ENCODE measurements at regions not wholly inside any gene's neighbourhood (a gene's known extent, or its start where the extent isn't known, plus 50 kb on each side); places are given as distances from the start of the nearest gene placed in this dataset.
"Not testable (repeated sequence)": the region's sequence is repeated elsewhere in the genome, so short reads cannot be mapped to it uniquely, and the experiment has no call there.

DNA sequence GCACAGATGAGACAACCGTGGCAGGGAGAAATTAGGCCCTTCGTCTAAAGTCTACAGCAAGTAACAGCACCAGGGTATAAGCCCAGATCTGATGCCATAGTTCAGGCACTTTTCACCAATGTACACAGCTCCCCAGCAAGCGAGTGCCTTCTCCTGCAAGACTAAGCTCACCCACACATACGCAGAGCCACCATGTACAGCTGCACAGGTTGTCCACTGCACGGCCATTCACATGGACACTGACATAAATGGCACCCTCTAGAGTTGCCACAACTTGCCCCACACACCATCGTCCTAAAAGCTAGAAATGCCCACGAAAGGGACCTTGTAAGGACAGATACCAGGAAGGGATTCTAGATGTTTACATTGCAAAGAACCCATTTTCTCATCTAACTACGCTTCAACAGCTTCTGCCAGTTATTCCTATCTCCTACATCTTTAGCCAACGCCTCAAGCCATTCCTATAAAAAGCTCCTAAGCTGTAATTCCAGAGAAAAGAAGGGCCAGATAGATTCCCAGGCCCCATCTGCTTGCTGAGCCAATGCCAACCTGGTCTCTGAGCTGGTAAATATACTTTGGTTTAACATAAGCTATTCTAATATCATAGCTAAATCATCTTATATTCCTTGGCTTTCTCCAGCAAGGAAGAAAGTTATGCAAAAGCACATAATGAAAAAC, 174.0 kb upstream of the KAZN start:
- Histone ChIP-seq H3K79me2 (no peaks in the 10 kb centered on the region), H3K4me3 (ENCODE audit: low read depth, low read length) (no peak overlapping the region), H3K9me3 (ENCODE audit: control insufficient read depth, low read length) (no peaks in the 10 kb centered on the region), H3K9ac (no peak overlapping the region), H3K27ac (no peak overlapping the region), H2AFZ (no peak overlapping the region), H3K36me3 (ENCODE audit: control insufficient read depth, insufficient read depth, low read length) (no peaks in the 10 kb centered on the region), H3K4me2 (ENCODE audit: low read length) (no peak overlapping the region), H3K4me1 (no peaks in the 10 kb centered on the region), H3K27me3 (ENCODE audit: control insufficient read depth, insufficient read depth, low read length) (no peaks in the 10 kb centered on the region)
- TF ChIP-seq, protein P1, sequence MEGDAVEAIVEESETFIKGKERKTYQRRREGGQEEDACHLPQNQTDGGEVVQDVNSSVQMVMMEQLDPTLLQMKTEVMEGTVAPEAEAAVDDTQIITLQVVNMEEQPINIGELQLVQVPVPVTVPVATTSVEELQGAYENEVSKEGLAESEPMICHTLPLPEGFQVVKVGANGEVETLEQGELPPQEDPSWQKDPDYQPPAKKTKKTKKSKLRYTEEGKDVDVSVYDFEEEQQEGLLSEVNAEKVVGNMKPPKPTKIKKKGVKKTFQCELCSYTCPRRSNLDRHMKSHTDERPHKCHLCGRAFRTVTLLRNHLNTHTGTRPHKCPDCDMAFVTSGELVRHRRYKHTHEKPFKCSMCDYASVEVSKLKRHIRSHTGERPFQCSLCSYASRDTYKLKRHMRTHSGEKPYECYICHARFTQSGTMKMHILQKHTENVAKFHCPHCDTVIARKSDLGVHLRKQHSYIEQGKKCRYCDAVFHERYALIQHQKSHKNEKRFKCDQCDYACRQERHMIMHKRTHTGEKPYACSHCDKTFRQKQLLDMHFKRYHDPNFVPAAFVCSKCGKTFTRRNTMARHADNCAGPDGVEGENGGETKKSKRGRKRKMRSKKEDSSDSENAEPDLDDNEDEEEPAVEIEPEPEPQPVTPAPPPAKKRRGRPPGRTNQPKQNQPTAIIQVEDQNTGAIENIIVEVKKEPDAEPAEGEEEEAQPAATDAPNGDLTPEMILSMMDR (IDR thresholded peaks at IDR 0.05), result no peak

GRCh38 chr1:14426854-14427253, 171.6 kb upstream of the KAZN start:
- H3K4me1 ChIP-seq, result no peaks in the 10 kb centered on the region
- H3K9me3 ChIP-seq (ENCODE audit: control insufficient read depth, low read length), result no peaks in the 10 kb centered on the region
- H3K36me3 ChIP-seq (ENCODE audit: control insufficient read depth, insufficient read depth, low read length), result no peaks in the 10 kb centered on the region
- H3K9ac ChIP-seq, result no peak overlapping the region
- H3K27me3 ChIP-seq (ENCODE audit: control insufficient read depth, insufficient read depth, low read length), result no peaks in the 10 kb centered on the region
- no peak overlapping the region for H2AFZ ChIP-seq
- no peak overlapping the region for H3K27ac ChIP-seq
- H3K79me2 ChIP-seq, result no peaks in the 10 kb centered on the region
- H3K4me2 ChIP-seq (ENCODE audit: low read length), result no peak overlapping the region
- H3K4me3 ChIP-seq (ENCODE audit: low read depth, low read length), result no peak overlapping the region
- TF ChIP-seq, protein P1 (IDR thresholded peaks at IDR 0.05), result no peak

DNA sequence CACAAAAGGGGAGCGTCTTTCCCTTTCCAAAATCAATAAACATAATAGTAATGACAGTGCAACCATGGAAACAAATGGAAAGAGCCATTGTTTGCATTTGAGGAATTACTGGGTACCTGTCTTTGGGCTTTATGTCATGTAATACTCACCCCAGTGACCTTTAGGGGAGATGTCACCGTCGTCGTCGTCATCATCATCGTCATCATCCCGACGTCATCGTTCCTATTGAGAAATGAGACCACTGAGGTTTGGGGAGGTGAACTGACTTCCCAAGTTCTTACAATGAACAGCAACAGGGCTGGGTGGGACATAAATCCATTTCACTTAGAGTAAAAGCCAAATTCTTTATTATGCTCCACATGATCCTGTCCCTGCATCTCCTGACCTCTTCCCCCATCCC, 168.9 kb upstream of the KAZN start:
- Histone ChIP-seq H3K9ac (no peak overlapping the region), H3K79me2 (no peaks in the 10 kb centered on the region), H3K36me3 (ENCODE audit: control insufficient read depth, insufficient read depth, low read length) (no peaks in the 10 kb centered on the region), H2AFZ (no peak overlapping the region), H3K4me3 (ENCODE audit: low read depth, low read length) (no peak overlapping the region), H3K4me1 (no peaks in the 10 kb centered on the region), H3K4me2 (ENCODE audit: low read length) (no peak overlapping the region), H3K9me3 (ENCODE audit: control insufficient read depth, low read length) (no peaks in the 10 kb centered on the region), H3K27me3 (ENCODE audit: control insufficient read depth, insufficient read depth, low read length) (no peaks in the 10 kb centered on the region), H3K27ac (no peak overlapping the region)
- TF ChIP-seq, protein P1 (IDR thresholded peaks at IDR 0.05), result no peak

- not testable (repeated sequence) for H3K4me3 ChIP-seq (ENCODE audit: low read depth, low read length); H2AFZ ChIP-seq; H3K9ac ChIP-seq; H3K27me3 ChIP-seq (ENCODE audit: control insufficient read depth, insufficient read depth, low read length); H3K79me2 ChIP-seq; H3K9me3 ChIP-seq (ENCODE audit: control insufficient read depth, low read length); H3K36me3 ChIP-seq (ENCODE audit: control insufficient read depth, insufficient read depth, low read length); H3K4me1 ChIP-seq; H3K27ac ChIP-seq; H3K4me2 ChIP-seq (ENCODE audit: low read length)
These were observed 165.8 kb upstream of the KAZN start for GRCh38 chr1:14432728-14433127.

GRCh38 chr1:14435368-14436023, 163.0 kb upstream of the KAZN start:
- H3K27me3 ChIP-seq (ENCODE audit: control insufficient read depth, insufficient read depth, low read length), result no peaks in the 10 kb centered on the region

More at GRCh38 chr1:14435368-14436023, 163.0 kb upstream of the KAZN start:
- Histone ChIP-seq H3K4me2 (ENCODE audit: low read length) (no peak overlapping the region), H3K79me2 (no peaks in the 10 kb centered on the region), H3K9ac (no peak overlapping the region), H3K27ac (no peak overlapping the region), H3K9me3 (ENCODE audit: control insufficient read depth, low read length) (no peaks in the 10 kb centered on the region), H2AFZ (no peak overlapping the region), H3K4me1 (no peaks in the 10 kb centered on the region), H3K36me3 (ENCODE audit: control insufficient read depth, insufficient read depth, low read length) (no peaks in the 10 kb centered on the region), H3K4me3 (ENCODE audit: low read depth, low read length) (no peak overlapping the region)
- TF ChIP-seq, protein P1 (IDR thresholded peaks at IDR 0.05), result no peak

Measured in parathyroid adenoma (tissue), 2 donors.